ENCODE measurements at regions not wholly inside any gene's neighbourhood (a gene's known extent, or its start where the extent isn't known, plus 50 kb on each side); places are given as distances from the start of the nearest gene placed in this dataset.
A peak's percentile ranks its signal among the peaks of the same experiment; 100 is the strongest.

GRCh38 chr3:43995547-43996378 is 245.9 kb upstream of the TOPAZ1 start:
- POLR2A ChIA-PET (ENCODE audit: partially characterized antibody), result no interaction called here

GRCh38 chr3:43996379-43997301 is 245.0 kb upstream of the TOPAZ1 start:
- POLR2A ChIA-PET (ENCODE audit: partially characterized antibody), result no interaction called here
- intact Hi-C loops (cut with micrococcal nuclease), result no loop called here
- Histone ChIP-seq H3K27ac (ENCODE audit: low read depth, low read length) (no peak overlapping the region), H3K4me1 (ENCODE audit: insufficient read depth, low read length) (peaks cover 44% of the 10 kb centered on the region), H3K4me3 (ENCODE audit: low read length in 2 of 2) (peak overlapping the region; percentile 17 to 31), H3K9me3 (ENCODE audit: control insufficient read depth in 1 of 2, low read length in 2 of 2) (no peaks in the 10 kb centered on the region), H3K27me3 (ENCODE audit: insufficient read depth, low read length) (peaks cover 46% of the 10 kb centered on the region), H3K36me3 (ENCODE audit: insufficient read depth, low read length) (no peaks in the 10 kb centered on the region)
- peaks cover 61 to 63% of the 10 kb centered on the region in 2 donors for H3K27me3 Mint-ChIP-seq
- CTCF ChIA-PET (ENCODE audit: partially characterized antibody), result no interaction called here
- peak overlapping the region; percentile 78 to 90 (median 80) for H3K4me3 Mint-ChIP-seq
- H3K27ac Mint-ChIP-seq, result peak overlapping the region in 3 of 7 donors; percentile 61 to 76 (median 62)
- no peaks in the 10 kb centered on the region for H3K36me3 Mint-ChIP-seq
- H3K4me1 Mint-ChIP-seq, result peaks cover 26 to 45% (median 39%) of the 10 kb centered on the region in 4 donors
- no peak for DNase-seq
- peaks cover 0 to 17% (median 13%) of the 10 kb centered on the region in 8 donors for H3K9me3 Mint-ChIP-seq

More at GRCh38 chr3:43995547-43996378, 245.9 kb upstream of the TOPAZ1 start:
- Mint-ChIP-seq H3K4me1 (peaks cover 26 to 45% (median 39%) of the 10 kb centered on the region in 4 donors), H3K27ac (peak overlapping the region in 1 of 7 donors; percentile 62), H3K27me3 (peaks cover 57 to 61% of the 10 kb centered on the region in 2 donors), H3K9me3 (peaks cover 0 to 22% (median 17%) of the 10 kb centered on the region in 8 donors), H3K4me3 (peak overlapping the region; percentile 72 to 90 (median 80)), H3K36me3 (peaks cover 0 to 1% of the 10 kb centered on the region in 2 donors)
- peaks cover 44% of the 10 kb centered on the region for H3K4me1 ChIP-seq (ENCODE audit: insufficient read depth, low read length)
- intact Hi-C loops (cut with micrococcal nuclease), result no loop called here
- H3K9me3 ChIP-seq (ENCODE audit: control insufficient read depth in 1 of 2, low read length in 2 of 2), result no peaks in the 10 kb centered on the region
- H3K36me3 ChIP-seq (ENCODE audit: insufficient read depth, low read length), result no peaks in the 10 kb centered on the region
- CTCF ChIA-PET (ENCODE audit: partially characterized antibody), result no interaction called here
- DNase-seq, result no peak
- H3K4me3 ChIP-seq (ENCODE audit: low read length in 2 of 2), result peak overlapping the region in 1 of 2 donors; percentile 31
- peaks cover 52% of the 10 kb centered on the region for H3K27me3 ChIP-seq (ENCODE audit: insufficient read depth, low read length)
- no peak overlapping the region for H3K27ac ChIP-seq (ENCODE audit: low read depth, low read length)

GRCh38 chr3:43997316-43997715 is 244.4 kb upstream of the TOPAZ1 start:
- H3K27ac Mint-ChIP-seq, result peak overlapping the region in 1 of 7 donors; percentile 5
- intact Hi-C loops (cut with micrococcal nuclease), result no loop called here
- H3K27ac ChIP-seq (ENCODE audit: low read depth, low read length), result no peak overlapping the region
- ChIA-PET CTCF (ENCODE audit: partially characterized antibody) (no interaction called here), POLR2A (ENCODE audit: partially characterized antibody) (no interaction called here)
- no peaks in the 10 kb centered on the region for H3K9me3 ChIP-seq (ENCODE audit: control insufficient read depth in 1 of 2, low read length in 2 of 2)
- peaks cover 26 to 45% (median 39%) of the 10 kb centered on the region in 4 donors for H3K4me1 Mint-ChIP-seq
- peaks cover 44% of the 10 kb centered on the region for H3K4me1 ChIP-seq (ENCODE audit: insufficient read depth, low read length)
- H3K4me3 Mint-ChIP-seq, result peak overlapping the region; percentile 39 to 90 (median 80)
- H3K27me3 Mint-ChIP-seq, result peaks cover 60% of the 10 kb centered on the region in 2 donors
- peaks cover 0 to 13% (median 7%) of the 10 kb centered on the region in 8 donors for H3K9me3 Mint-ChIP-seq
- no peaks in the 10 kb centered on the region for H3K36me3 Mint-ChIP-seq
- peaks cover 49% of the 10 kb centered on the region for H3K27me3 ChIP-seq (ENCODE audit: insufficient read depth, low read length)
- H3K4me3 ChIP-seq (ENCODE audit: low read length in 2 of 2), result peak overlapping the region in 1 of 2 donors; percentile 17
- no peak for DNase-seq
- H3K36me3 ChIP-seq (ENCODE audit: insufficient read depth, low read length), result no peaks in the 10 kb centered on the region

- no peaks in the 10 kb centered on the region for H3K36me3 Mint-ChIP-seq
- POLR2A ChIA-PET (ENCODE audit: partially characterized antibody), result interaction anchor here (0.7 kb wide), 1 partner anchor 38 kb away, joined by 3 read pairs; no protein-coding TSS in a partner anchor
- H3K4me3 ChIP-seq (ENCODE audit: low read length in 2 of 2), result no peak overlapping the region
- no peaks in the 10 kb centered on the region for H3K36me3 ChIP-seq (ENCODE audit: insufficient read depth, low read length)
- no peak overlapping the region for H3K27ac ChIP-seq (ENCODE audit: low read depth, low read length)
- peaks cover 0 to 12% (median 6%) of the 10 kb centered on the region in 8 donors for H3K9me3 Mint-ChIP-seq
- peak overlapping the region in 1 of 7 donors; percentile 5 for H3K27ac Mint-ChIP-seq
- H3K4me1 ChIP-seq (ENCODE audit: insufficient read depth, low read length), result peaks cover 44% of the 10 kb centered on the region
- peaks cover 62% of the 10 kb centered on the region in 2 donors for H3K27me3 Mint-ChIP-seq
- intact Hi-C loops (cut with micrococcal nuclease), result no loop called here
- peaks cover 26 to 45% (median 39%) of the 10 kb centered on the region in 4 donors for H3K4me1 Mint-ChIP-seq
- peak overlapping the region; percentile 67 to 90 (median 79) for H3K4me3 Mint-ChIP-seq
- CTCF ChIA-PET (ENCODE audit: partially characterized antibody), result no interaction called here
- peaks cover 52% of the 10 kb centered on the region for H3K27me3 ChIP-seq (ENCODE audit: insufficient read depth, low read length)
- H3K9me3 ChIP-seq (ENCODE audit: control insufficient read depth in 1 of 2, low read length in 2 of 2), result no peaks in the 10 kb centered on the region
- DNase-seq, result no peak
These were observed 243.8 kb upstream of the TOPAZ1 start for GRCh38 chr3:43997788-43998369.

GRCh38 chr3:43998370-43998835 is 243.3 kb upstream of the TOPAZ1 start:
- Histone ChIP-seq H3K4me3 (ENCODE audit: low read length in 2 of 2) (no peak overlapping the region), H3K9me3 (ENCODE audit: control insufficient read depth in 1 of 2, low read length in 2 of 2) (no peaks in the 10 kb centered on the region), H3K27ac (ENCODE audit: low read depth, low read length) (no peak overlapping the region), H3K4me1 (ENCODE audit: insufficient read depth, low read length) (peaks cover 44% of the 10 kb centered on the region), H3K27me3 (ENCODE audit: insufficient read depth, low read length) (peaks cover 51% of the 10 kb centered on the region), H3K36me3 (ENCODE audit: insufficient read depth, low read length) (no peaks in the 10 kb centered on the region)
- Mint-ChIP-seq H3K27ac (no peak overlapping the region), H3K4me1 (peaks cover 26 to 45% (median 39%) of the 10 kb centered on the region in 4 donors), H3K27me3 (peaks cover 59 to 60% of the 10 kb centered on the region in 2 donors), H3K36me3 (no peaks in the 10 kb centered on the region), H3K4me3 (peak overlapping the region; percentile 68 to 90 (median 79)), H3K9me3 (peaks cover 0 to 9% (median 2%) of the 10 kb centered on the region in 8 donors)
- DNase-seq, result no peak
- intact Hi-C loops (cut with micrococcal nuclease), result no loop called here
- ChIA-PET CTCF (ENCODE audit: partially characterized antibody) (no interaction called here), POLR2A (ENCODE audit: partially characterized antibody) (interaction anchor here (0.7 kb wide), 1 partner anchor 37 kb away, joined by 3 read pairs; no protein-coding TSS in a partner anchor)

GRCh38 chr3:43998836-43999727 is 242.6 kb upstream of the TOPAZ1 start:
- Mint-ChIP-seq H3K36me3 (no peaks in the 10 kb centered on the region), H3K4me1 (peaks cover 26 to 45% (median 39%) of the 10 kb centered on the region in 4 donors), H3K9me3 (peaks cover 0 to 4% (median 0%) of the 10 kb centered on the region in 8 donors), H3K4me3 (peak overlapping the region; percentile 59 to 88 (median 69)), H3K27ac (no peak overlapping the region), H3K27me3 (peaks cover 55 to 58% of the 10 kb centered on the region in 2 donors)
- no peaks in the 10 kb centered on the region for H3K36me3 ChIP-seq (ENCODE audit: insufficient read depth, low read length)
- POLR2A ChIA-PET (ENCODE audit: partially characterized antibody), result no interaction called here
- no peaks in the 10 kb centered on the region for H3K9me3 ChIP-seq (ENCODE audit: control insufficient read depth in 1 of 2, low read length in 2 of 2)
- peaks cover 45% of the 10 kb centered on the region for H3K27me3 ChIP-seq (ENCODE audit: insufficient read depth, low read length)
- intact Hi-C loops (cut with micrococcal nuclease), result no loop called here
- DNase-seq, result no peak
- CTCF ChIA-PET (ENCODE audit: partially characterized antibody), result no interaction called here
- no peak overlapping the region for H3K4me3 ChIP-seq (ENCODE audit: low read length in 2 of 2)
- peaks cover 44% of the 10 kb centered on the region for H3K4me1 ChIP-seq (ENCODE audit: insufficient read depth, low read length)
- no peak overlapping the region for H3K27ac ChIP-seq (ENCODE audit: low read depth, low read length)
